GM19240 (cell line): ENCODE measurements at regions not wholly inside any gene's neighbourhood (a gene's known extent, or its start where the extent isn't known, plus 50 kb on each side); places are given as distances from the start of the nearest gene placed in this dataset.

Experiments used
- DNase-seq: peaks from one replicate; pipeline ENCODE4 v3.0.0; 2011; ENCODE audit warnings: low spot score; ENCODE audit not compliant: insufficient read length

DNA sequence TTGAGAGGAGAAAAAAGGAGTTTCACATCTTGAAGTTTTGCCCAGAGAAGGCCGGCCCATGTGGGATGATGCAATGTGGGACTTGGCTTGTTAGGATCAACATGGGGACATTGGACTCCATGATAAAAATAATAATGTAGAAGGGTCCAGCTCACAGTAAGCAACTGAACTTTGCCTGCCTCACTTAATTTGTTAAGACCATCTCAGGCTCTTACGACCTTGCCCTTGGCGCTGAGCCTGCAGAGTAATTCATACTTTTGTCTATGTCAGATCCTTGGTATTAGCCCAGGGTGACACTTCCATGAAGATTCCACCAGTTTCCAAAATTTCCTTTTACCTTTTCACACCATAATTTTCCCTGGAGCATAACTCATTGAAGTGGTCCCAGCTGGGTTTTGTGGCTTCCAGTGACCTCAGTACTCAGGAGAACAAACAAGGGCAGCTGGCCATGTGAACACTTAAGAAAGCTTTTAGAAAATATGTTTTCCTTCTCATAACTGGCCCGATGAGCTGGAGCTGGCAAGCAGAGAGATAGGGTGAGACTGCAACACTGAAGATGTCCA lies 315.4 kb upstream of the RASGRP1 start:
- DNase-seq = no peak

DNA sequence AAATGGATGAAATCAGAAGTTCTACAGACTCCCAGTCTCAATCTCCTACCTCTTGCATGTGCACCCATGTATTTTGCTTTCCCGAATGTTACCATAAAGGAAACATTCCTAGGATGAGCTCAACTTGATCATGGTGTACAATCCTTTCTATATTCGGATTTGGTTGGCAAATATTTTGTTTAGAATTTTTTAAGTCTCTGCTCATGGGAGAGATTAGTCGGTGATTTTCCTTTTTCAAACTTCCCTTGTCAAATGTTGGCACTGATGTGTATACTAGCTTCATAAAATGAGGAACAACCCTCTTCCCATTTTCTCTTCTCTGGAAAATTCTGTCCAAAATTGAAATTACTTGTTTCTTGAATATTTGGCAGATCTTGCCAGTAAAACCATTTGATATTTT lies 317.6 kb upstream of the RASGRP1 start:
- no peak for DNase-seq

DNA sequence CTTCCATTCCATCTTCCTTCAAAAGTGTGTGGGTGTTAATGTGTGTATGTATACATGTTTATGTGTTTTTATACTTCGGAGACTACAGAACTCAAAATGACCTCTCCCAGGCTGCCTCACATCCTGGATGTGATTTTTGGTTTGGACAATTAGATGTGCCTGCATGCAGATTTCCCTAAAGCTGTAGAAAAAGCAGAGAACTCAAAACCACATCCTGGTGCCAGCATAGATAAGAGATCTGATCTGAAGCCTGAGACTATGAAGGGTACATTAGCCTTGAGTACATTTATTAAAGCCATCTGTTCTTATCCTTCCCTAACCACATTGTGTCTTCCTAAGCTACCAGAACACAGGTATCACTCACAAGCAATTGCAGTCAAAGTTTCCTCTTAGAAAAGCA lies 319.4 kb upstream of the RASGRP1 start:
- DNase-seq = no peak

DNA sequence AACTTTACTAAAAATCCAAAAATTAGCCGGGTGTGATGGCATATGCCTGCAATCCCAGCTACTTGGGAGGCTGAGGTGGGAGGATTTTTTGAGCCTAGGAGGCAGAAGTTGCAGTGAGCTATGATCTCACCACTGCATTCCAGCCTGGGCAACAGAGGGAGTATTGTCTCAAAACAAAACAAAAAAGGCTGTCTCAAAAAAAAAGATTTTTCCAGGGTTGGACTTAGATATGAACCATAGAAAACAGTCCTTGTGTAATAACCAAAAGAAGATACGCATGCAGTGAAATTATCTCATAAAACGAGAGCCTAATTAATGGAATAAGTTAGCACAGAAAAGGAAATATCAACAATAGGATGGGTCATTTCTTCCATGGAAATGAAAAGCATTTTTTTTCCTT lies 320.4 kb upstream of the RASGRP1 start:
- no peak for DNase-seq

DNA sequence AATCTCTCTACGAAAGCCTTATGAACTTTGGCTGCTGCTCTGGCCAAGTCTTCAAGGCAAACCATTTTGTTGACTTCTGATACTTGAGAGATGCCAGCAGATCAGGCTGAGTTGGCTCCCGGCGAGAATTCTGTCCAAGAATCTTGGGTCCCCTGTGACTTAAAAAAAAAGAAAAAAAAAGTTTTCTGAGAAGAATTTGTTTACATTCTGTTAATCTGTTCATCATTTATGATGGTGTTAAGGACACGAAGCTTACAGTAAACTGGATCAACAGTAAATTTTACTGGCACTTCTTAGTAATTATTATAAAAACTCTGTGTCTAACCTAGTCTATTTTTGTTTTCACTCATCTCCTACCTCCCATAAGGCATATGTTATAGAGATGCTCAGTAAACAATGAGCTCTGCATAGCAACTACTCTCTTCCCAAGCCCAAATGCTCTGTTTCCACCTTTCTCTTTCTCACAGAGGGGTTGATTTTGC lies 320.9 kb upstream of the RASGRP1 start:
- no peak for DNase-seq

DNA sequence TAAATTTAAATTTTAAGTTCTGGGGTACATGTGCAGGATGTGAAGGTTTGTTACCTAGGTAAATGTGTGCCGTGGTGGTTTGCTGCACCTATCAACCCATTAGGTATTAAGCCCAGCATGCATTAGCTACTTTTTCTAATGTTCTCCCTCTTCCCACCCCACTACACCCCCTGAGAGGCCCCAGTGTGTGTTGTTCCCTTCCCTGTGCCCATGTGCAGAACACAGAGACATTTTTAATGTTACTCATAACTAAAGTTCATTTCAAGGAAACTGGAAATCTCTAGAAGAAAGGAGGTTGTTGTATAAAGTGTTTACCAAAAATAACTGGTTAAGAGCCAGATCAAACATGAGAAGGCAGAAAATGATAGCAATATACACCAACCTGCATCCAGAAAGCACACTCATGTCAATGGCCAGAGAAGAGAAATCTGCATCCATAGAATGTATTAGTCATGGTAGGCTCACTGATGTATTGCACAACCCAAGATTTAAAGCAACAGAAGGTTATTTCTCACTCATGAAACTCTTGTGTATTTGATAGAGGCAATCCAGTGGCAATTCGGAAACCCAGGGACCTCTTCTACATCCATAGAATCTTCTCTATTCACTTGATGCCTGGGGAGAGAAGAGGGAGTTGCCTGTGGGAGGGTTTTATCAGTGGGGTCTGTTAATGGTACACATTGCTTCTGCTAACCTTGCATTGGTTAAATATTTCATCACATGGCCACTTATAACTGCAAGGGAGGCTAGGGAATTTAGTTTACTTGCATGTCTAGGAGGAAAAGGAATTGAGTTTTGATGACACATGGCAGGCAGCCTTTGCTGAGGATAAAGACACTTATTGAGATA lies 321.9 kb upstream of the RASGRP1 start:
- DNase-seq = no peak

DNA sequence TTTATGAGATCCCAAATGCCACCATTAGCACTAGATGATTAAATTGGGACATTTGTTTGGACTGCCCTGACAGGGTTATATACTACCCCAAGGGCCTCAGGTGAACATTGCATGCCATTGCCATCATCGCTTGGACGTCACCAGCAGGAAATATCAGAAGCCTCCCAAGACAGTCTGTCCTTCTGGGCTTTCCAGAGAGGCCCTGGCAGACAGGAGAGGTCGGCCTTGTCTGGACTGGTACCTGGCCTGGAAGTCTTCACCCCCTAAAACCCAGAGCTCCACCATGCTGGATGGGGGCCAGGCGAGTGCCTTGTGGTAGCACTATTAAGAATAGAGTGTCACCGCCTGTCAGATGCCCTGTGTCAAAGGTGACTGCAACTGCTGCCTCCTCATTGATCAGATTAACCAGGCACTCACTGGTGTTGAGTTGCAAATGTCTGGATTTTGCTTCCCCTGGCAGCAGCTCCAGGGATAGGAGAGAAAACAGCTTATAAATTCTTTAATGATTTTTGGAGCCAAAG lies 324.1 kb upstream of the RASGRP1 start:
- no peak for DNase-seq

DNA sequence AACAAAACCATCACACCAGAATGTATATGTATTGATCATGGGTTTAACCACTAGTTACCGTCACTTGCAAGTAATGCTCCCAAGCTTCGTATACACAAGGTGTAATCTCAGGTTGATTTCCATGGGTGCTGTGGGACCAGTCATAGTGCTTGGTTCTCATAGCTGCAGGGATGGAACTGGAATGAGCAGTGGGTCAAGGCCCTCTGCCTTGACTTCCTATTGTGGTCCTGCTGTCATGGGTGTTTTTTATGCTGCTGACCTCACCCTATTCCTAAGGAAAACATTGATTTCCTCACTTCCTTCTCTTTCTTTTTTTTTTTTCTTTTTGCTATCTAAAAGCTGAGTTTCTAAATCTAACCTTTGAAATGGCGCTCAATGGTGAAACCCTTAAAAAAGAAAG lies 325.6 kb upstream of the RASGRP1 start:
- DNase-seq = no peak

DNA sequence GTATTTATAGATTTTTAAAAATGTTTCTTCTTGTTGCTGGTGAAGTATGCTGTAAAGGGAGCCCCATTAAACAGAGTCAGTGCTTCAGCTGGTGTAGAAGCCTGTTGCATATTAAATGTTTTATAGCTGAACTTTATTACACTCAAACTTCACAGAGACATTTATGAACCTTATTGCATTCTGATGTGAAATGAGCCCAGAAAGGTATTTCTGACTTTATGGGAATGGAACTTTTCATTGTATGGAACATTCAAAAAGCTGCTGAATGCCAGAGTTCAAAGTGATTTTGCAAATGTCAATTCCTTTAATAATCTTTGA lies 329.3 kb upstream of the RASGRP1 start:
- no peak for DNase-seq

DNA sequence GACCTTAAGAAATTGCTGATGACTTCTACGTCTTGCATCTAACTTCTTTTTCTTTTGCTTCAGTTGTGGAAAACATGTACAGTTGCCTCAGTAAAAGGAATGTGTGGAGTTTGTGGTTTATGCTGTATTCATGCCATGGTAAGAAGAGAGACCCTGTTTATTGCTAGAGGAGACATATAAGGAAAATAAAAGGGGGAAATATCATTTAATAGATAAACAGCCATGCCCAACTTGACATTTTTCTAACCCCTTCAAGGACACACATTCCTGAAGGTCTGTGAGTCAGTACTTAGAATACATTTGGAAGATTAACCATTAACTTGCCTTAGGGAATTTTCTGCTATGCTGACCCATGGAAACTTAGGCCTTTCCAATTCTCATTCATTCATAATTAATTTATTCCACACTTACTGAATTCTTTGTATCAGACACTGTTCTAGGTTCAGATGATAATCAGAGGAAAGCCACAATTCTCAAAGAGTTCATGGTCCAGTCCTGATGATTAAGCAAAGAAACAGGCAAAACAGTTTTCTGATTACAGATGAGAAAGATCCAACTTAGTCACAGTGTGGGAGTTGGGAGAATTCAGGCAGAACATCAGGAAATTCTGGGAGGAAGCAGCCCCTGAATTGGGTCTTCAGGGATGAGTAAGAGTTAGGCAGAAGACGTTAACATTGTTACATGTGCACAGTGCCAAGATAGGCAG lies 329.8 kb upstream of the RASGRP1 start:
- no peak for DNase-seq

DNA sequence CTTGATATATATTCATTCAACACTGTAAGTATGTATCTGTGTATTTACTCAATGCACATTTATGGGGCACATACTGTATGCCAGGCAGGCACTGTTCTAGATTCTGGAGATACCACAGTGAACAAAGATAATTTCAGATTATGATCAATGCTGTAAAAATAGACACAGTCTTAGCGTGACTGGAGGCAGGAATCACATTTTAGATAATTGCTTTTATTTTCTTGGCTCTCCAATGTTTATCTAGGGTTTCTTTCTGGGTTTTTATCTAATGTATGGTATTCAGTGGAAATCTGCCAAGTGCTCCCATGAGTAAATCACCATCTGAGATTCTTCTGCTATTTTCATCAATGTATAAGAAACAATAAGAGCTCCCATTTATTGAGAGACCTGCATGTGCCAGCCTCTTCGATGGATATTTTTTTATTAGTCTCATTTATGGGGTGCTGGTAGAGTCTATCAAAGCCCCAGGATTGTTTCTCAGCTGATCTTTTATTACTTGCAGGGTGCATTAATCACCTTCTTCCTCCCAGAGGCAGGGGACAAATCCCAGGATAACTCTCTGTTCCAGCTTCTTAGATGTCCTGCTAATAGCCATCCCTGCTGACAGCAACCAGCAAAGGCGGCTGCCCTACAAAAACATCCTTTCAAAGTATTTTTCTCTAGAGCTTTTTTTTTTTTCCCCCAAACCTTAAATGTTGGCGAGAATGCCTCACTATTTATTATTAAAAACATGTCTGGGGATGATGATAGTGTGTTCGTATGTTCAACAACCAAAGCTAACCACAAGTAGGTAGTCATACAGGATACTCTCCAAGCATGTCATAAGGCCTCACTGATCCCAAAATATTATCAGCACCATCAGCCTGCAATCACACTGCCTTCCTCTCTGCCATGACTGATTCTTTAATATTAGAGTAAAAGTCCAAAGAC lies 331.0 kb upstream of the RASGRP1 start:
- DNase-seq = no peak

DNA sequence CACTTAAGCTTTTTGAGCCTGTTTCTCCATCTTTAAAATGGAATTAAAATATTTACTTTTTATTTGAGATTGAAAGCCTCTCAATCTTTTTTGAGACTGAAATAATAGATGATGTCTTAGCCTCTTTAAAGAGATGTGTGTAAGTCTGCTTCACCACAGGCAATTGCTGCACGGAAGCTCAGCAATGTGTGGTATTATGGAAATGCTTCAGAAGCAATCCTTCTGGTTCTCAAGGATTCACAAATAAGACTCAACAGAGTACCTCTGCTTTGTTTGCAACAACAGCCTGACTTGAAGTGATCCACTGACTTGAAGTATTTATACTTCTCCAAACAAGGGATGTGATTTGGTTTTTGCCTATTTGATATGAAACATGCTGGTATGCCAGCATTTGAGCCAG lies 332.0 kb upstream of the RASGRP1 start:
- no peak for DNase-seq

DNA sequence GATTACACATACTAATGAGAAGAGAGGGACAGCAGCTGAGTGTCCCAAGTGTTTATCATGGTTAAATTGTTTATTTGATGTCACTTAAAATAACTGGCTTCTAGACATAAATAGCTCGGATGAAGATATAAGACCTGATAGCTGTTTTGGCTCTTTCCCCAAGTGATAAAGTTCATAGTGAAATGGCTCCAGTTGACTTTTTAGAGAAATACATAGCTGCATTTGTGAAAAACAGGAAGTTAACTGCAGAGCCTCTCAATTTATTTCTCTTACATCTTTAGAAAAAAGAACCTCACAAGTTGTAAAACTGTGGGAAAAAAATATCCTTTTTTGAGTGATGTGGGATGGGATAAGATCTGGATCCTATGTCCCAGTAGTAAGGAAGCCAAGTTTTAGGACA lies 332.9 kb upstream of the RASGRP1 start:
- no peak for DNase-seq

DNA sequence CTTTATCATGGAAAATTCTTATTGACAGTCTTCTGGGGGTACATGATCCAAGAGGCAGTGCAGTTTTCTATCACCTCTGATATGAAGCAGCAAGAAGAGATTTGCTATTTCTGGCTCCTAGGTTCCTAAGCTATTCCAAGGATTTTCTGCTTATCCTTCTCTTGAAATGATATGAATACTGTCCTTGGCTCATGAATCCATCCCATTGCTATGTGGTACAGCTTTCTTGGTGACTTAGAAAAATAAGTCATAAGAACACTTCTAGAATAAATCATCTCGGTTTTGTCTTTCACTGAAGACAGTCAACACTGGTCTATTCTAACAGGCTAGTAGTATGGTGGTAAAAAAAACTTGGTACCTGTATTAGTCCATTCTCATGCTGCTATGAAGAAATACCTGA lies 333.6 kb upstream of the RASGRP1 start:
- no peak for DNase-seq

DNA sequence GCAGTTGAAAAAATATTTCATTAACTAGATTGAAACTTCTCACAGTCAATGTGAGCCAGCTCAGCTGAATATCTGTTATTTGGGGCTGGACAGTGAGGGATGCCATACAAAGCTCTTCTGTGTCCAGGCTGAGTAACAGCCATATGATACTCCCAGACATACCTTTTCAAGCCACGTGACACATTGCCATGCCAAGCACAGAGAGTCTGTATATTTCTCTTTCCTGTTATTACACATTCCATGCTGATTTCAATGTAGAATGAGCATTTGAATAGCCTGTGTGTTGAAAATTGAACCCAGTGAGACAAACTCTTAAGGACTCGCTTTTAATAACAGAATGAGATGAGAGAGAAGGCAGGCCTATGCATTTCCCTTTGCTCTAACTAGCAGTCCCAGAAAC lies 334.7 kb upstream of the RASGRP1 start:
- no peak for DNase-seq

DNA sequence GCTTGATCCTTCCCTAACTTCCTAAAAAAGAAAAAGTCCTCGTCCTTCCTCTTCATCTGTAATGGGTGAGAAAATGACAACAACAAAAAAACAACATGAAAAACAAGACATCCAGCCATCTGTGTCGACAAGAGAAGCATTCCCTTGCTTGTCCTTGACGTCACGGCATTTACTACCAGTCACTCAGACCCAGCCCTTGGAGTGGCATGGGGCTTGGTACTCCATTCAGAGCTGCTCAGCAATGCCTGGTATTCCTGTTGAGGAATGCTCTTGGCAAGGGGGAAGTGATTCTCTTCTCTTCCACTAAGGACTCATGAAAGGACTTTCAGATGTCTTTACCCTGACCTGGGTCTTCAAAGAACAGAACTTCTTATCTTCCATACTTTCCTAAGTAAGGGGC lies 339.7 kb upstream of the RASGRP1 start:
- no peak for DNase-seq

DNA sequence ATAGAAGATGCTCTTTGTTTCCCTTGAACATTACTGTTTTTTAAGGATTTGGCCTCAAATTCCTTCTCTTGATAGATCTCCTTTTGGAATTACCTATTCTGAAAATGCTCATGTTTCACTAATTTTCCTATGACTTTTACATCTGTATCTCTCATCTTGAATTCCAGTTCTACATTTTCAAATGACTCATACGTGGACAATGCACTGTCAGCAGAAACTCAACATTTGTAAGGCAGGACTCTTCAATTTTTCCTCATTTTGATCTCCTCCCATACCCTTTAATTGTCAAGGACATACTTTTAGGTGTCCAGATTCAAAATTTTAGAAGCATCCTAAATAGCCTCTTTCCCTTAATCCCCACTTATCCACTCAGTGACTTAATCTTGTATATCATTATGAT lies 341.0 kb upstream of the RASGRP1 start:
- no peak for DNase-seq

DNA sequence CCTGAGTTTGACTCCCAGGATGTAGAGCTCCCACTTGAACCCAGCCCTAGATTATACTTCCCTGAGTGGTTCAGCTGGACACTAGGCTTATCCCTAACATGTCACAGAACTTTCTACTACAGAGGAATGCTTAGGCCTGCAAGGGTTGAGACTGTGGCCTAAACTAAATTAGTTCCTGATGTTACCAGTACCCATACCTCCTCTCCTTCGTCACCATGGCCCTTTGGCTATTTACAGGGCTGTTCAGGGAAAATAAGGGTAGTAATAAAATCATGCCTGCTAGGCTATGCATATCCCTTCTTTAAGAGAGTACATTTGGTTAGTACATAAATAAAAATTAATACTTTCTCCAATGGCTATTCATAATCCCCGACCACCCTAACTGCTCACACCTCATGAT lies 356.4 kb upstream of the RASGRP1 start:
- no peak for DNase-seq

DNA sequence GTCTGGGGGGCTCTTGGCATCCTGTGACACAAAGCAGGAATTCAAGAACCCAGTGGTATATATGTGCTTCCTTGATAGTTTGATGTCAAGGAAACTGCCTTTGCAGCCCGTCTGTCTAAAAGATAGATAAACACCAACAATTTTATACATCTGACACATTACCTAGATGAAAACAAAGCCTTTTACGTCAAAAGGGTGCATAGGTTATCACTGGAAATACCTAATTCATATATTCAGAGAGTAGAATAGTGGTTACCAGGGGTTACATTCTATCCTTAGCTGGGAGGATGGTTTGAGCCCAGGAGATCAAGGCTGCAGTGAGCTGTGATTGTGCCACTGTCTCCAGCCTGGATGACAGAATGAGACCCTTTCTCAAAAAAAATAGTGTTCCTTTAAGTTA lies 356.9 kb upstream of the RASGRP1 start:
- no peak for DNase-seq

DNA sequence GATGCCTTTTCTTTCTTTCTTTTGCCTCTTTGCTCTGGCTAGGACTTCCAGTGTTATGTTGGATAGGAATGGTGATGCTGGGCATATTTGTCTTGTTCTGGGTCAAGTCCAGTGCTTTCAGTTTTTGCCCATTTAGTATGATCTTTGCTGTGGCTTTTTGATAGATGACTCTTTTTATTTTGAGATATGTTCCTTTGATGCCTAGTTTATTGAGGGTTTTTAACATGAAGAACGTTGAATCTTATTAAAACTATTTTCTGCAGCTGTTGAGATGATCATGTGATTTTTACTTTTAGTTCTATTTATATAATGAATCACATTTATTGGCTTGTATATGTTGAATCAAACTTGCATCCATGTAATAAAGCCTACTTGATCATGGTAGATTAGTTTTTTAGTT lies 363.8 kb upstream of the RASGRP1 start:
- no peak for DNase-seq

DNA sequence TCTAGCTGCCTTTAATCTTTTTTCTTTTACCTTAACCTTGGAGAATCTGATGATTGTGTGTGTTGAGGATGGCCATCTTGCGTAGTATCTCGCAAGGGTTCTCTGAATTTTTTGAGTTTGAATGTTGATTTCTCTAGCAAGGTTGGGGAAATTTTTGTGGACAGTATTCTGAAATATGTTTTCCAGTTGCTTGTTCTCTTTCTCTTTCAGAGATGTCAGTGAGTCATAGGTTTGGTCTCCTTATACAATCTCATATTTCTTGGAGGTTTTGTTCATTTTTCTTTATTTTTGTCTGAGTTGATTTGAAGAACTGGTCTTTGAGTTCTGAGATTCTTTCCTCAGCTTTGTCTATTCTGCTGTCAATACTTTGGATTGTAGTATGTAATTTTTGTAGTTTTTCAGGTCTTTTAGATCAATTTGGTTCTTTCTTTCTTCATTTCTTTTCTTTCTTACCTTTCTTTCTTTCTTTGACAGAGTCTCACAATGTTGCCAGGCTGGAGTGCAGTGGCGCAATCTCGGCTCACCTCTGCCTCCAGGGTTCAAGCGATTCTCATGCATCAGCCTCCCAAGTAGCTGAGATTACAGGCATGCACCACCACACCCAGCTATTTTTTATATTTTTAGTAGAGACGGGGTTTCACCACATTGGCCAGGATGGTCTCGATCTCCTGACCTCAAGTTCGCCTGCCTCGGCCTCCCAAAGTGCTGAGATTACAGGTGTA lies 366.4 kb upstream of the RASGRP1 start:
- DNase-seq = no peak
